ENCODE measurements at regions not wholly inside any gene's neighbourhood (a gene's known extent, or its start where the extent isn't known, plus 50 kb on each side); places are given as distances from the start of the nearest gene placed in this dataset.

DNA sequence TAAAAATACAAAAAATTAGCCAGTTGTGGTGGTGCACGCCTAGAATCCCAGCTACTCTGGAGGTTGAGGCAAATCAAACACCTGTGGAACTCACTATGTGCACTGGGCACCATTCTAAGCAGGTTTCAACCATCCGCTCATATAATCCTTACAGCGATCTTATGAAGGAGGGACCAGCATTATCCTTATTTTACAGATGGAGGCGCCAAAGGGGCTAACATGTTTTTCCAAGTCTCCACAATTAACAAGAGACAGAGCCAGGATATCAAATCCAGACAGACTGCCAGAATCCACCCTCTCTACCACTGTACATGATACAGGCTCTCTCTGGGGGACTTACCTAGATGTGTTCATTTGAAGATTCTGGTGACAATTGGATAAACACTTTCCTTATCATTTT is 479.0 kb downstream of the XYLT1 start:
- TF ChIP-seq, protein P1, sequence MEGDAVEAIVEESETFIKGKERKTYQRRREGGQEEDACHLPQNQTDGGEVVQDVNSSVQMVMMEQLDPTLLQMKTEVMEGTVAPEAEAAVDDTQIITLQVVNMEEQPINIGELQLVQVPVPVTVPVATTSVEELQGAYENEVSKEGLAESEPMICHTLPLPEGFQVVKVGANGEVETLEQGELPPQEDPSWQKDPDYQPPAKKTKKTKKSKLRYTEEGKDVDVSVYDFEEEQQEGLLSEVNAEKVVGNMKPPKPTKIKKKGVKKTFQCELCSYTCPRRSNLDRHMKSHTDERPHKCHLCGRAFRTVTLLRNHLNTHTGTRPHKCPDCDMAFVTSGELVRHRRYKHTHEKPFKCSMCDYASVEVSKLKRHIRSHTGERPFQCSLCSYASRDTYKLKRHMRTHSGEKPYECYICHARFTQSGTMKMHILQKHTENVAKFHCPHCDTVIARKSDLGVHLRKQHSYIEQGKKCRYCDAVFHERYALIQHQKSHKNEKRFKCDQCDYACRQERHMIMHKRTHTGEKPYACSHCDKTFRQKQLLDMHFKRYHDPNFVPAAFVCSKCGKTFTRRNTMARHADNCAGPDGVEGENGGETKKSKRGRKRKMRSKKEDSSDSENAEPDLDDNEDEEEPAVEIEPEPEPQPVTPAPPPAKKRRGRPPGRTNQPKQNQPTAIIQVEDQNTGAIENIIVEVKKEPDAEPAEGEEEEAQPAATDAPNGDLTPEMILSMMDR (IDR thresholded peaks at IDR 0.05; ENCODE audit: control extremely low read depth in 1 of 3, insufficient read depth in 1 of 3, low read depth in 1 of 3, low read length in 3 of 3) = peak in 1 of 3 experiments; percentile 21; a peak in 1 of 4 replicates
- TF ChIP-seq POLR2AphosphoS5 (IDR thresholded peaks at IDR 0.05; ENCODE audit: low read depth, low read length) = no peak
- TF ChIP-seq GTF2F1 (IDR thresholded peaks at IDR 0.05; ENCODE audit: borderline replicate concordance, low read depth, low read length) = no peak
- TF ChIP-seq, protein P2, sequence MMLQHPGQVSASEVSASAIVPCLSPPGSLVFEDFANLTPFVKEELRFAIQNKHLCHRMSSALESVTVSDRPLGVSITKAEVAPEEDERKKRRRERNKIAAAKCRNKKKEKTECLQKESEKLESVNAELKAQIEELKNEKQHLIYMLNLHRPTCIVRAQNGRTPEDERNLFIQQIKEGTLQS (IDR thresholded peaks at IDR 0.05; ENCODE audit: insufficient read depth, low read depth, low read length) = no peak
- TF ChIP-seq POLR2A (IDR thresholded peaks at IDR 0.05; ENCODE audit: control extremely low read depth in 1 of 2, low read depth in 2 of 2, low read length in 2 of 2) = no peak
- no peak for TF ChIP-seq TBP (IDR thresholded peaks at IDR 0.05; ENCODE audit: low read depth, low read length)
- TF ChIP-seq, protein P3, sequence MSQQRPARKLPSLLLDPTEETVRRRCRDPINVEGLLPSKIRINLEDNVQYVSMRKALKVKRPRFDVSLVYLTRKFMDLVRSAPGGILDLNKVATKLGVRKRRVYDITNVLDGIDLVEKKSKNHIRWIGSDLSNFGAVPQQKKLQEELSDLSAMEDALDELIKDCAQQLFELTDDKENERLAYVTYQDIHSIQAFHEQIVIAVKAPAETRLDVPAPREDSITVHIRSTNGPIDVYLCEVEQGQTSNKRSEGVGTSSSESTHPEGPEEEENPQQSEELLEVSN (IDR thresholded peaks at IDR 0.05) = no peak

All from H1 (cell line).